ENCODE measurements at regions not wholly inside any gene's neighbourhood (a gene's known extent, or its start where the extent isn't known, plus 50 kb on each side); places are given as distances from the start of the nearest gene placed in this dataset.

- TF ChIP-seq CTCF (conservative IDR thresholded peaks at IDR 0.05; ENCODE audit: low read depth, low read length) (no peak), EZH2 (IDR thresholded peaks at IDR 0.05; ENCODE audit: borderline replicate concordance, low read depth, low read length, poor library complexity, severe bottlenecking) (no peak)
- Histone ChIP-seq H3K36me3 (ENCODE audit: insufficient read depth, low read length, poor library complexity, severe bottlenecking) (no peaks in the 10 kb centered on the region), H3K4me1 (ENCODE audit: insufficient read depth, low read length, poor library complexity, severe bottlenecking) (no peaks in the 10 kb centered on the region), H3K27ac (ENCODE audit: low read depth, low read length, poor library complexity, severe bottlenecking) (no peak overlapping the region), H3K9me3 (ENCODE audit: low read depth, low read length, poor library complexity, severe bottlenecking) (no peaks in the 10 kb centered on the region), H3K4me3 (ENCODE audit: low read depth, low read length, poor library complexity, severe bottlenecking) (no peak overlapping the region), H3K27me3 (replicated peaks; ENCODE audit: insufficient read depth, low read depth, low read length, poor library complexity) (no peaks in the 10 kb centered on the region)
- POLR2A ChIA-PET (ENCODE audit: low non-redundant PET) = no interaction called here
- CTCF ChIA-PET = no interaction called here
- intact Hi-C loops (cut with micrococcal nuclease; ENCODE audit: unreplicated experiment) = no loop called here
- BruUV-seq (replicated peaks) = no TSS peak
- DNase-seq (ENCODE audit: low spot score) = no peak
Observed at GRCh38 chr2:234702731-234703225, 205.9 kb upstream of the ARL4C start.

GRCh38 chr2:234701841-234702240 lies 205.0 kb upstream of the ARL4C start:
- no peak overlapping the region for H3K4me3 ChIP-seq (ENCODE audit: low read depth, low read length, poor library complexity, severe bottlenecking)
- CTCF ChIA-PET = interaction anchor here (0.6 kb wide), 1 partner anchor 61 kb away, joined by 3 read pairs; no protein-coding TSS in a partner anchor
- H3K27me3 ChIP-seq (replicated peaks; ENCODE audit: insufficient read depth, low read depth, low read length, poor library complexity) = no peaks in the 10 kb centered on the region
- intact Hi-C loops (cut with micrococcal nuclease; ENCODE audit: unreplicated experiment) = no loop called here
- no TSS peak for BruUV-seq (replicated peaks)
- POLR2A ChIA-PET (ENCODE audit: low non-redundant PET) = no interaction called here
- H3K27ac ChIP-seq (ENCODE audit: low read depth, low read length, poor library complexity, severe bottlenecking) = no peak overlapping the region
- DNase-seq (ENCODE audit: low spot score) = no peak
- H3K9me3 ChIP-seq (ENCODE audit: low read depth, low read length, poor library complexity, severe bottlenecking) = no peaks in the 10 kb centered on the region
- no peaks in the 10 kb centered on the region for H3K4me1 ChIP-seq (ENCODE audit: insufficient read depth, low read length, poor library complexity, severe bottlenecking)
- H3K36me3 ChIP-seq (ENCODE audit: insufficient read depth, low read length, poor library complexity, severe bottlenecking) = no peaks in the 10 kb centered on the region
- TF ChIP-seq EZH2 (IDR thresholded peaks at IDR 0.05; ENCODE audit: borderline replicate concordance, low read depth, low read length, poor library complexity, severe bottlenecking) = no peak
- TF ChIP-seq CTCF (conservative IDR thresholded peaks at IDR 0.05; ENCODE audit: low read depth, low read length) = no peak

- POLR2A ChIA-PET (ENCODE audit: low non-redundant PET) = no interaction called here
- Histone ChIP-seq H3K4me1 (ENCODE audit: insufficient read depth, low read length, poor library complexity, severe bottlenecking) (no peaks in the 10 kb centered on the region), H3K9me3 (ENCODE audit: low read depth, low read length, poor library complexity, severe bottlenecking) (no peaks in the 10 kb centered on the region), H3K27me3 (replicated peaks; ENCODE audit: insufficient read depth, low read depth, low read length, poor library complexity) (no peaks in the 10 kb centered on the region), H3K27ac (ENCODE audit: low read depth, low read length, poor library complexity, severe bottlenecking) (no peak overlapping the region), H3K4me3 (ENCODE audit: low read depth, low read length, poor library complexity, severe bottlenecking) (no peak overlapping the region), H3K36me3 (ENCODE audit: insufficient read depth, low read length, poor library complexity, severe bottlenecking) (no peaks in the 10 kb centered on the region)
- no TSS peak for BruUV-seq (replicated peaks)
- TF ChIP-seq EZH2 (IDR thresholded peaks at IDR 0.05; ENCODE audit: borderline replicate concordance, low read depth, low read length, poor library complexity, severe bottlenecking) (no peak), CTCF (conservative IDR thresholded peaks at IDR 0.05; ENCODE audit: low read depth, low read length) (no peak)
- intact Hi-C loops (cut with micrococcal nuclease; ENCODE audit: unreplicated experiment) = no loop called here
- CTCF ChIA-PET = interaction anchor here (0.6 kb wide), 1 partner anchor 61 kb away, joined by 3 read pairs; no protein-coding TSS in a partner anchor
- no peak for DNase-seq (ENCODE audit: low spot score)
Observed at GRCh38 chr2:234701421-234701820, 204.5 kb upstream of the ARL4C start.

Data from A673 (cell line).